ENCODE measurements at regions not wholly inside any gene's neighbourhood (a gene's known extent, or its start where the extent isn't known, plus 50 kb on each side); places are given as distances from the start of the nearest gene placed in this dataset.

DNA sequence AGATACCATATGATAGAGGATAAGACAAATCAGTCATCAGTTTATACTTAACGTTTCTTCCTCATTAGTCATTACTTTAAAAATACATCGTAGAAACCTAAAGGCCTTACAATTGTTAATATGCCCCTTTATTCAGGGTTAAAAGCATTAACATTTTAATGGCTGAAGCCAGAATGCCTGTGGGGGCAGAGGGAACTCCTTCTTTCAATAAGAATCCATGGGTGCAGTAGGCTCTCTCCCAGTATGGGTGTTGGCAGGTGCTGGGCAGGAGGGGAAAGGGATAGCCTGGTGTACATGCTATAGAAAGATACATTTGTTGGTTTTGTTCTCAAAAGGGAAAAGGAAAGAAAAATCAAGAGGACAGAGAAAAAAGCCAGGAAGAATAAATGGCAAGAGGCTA, 1035.7 kb upstream of the POU3F3 start:
- no peak for TF ChIP-seq RFX5 (IDR thresholded peaks at IDR 0.05)
- no peak for TF ChIP-seq POLR2A (IDR thresholded peaks at IDR 0.05; ENCODE audit: low read length)
- no peak for TF ChIP-seq KDM1A (IDR thresholded peaks at IDR 0.05; ENCODE audit: low read depth)
- TF ChIP-seq MYC (IDR thresholded peaks at IDR 0.05; ENCODE audit: borderline replicate concordance, low read length), result no peak
- TF ChIP-seq, protein P1, sequence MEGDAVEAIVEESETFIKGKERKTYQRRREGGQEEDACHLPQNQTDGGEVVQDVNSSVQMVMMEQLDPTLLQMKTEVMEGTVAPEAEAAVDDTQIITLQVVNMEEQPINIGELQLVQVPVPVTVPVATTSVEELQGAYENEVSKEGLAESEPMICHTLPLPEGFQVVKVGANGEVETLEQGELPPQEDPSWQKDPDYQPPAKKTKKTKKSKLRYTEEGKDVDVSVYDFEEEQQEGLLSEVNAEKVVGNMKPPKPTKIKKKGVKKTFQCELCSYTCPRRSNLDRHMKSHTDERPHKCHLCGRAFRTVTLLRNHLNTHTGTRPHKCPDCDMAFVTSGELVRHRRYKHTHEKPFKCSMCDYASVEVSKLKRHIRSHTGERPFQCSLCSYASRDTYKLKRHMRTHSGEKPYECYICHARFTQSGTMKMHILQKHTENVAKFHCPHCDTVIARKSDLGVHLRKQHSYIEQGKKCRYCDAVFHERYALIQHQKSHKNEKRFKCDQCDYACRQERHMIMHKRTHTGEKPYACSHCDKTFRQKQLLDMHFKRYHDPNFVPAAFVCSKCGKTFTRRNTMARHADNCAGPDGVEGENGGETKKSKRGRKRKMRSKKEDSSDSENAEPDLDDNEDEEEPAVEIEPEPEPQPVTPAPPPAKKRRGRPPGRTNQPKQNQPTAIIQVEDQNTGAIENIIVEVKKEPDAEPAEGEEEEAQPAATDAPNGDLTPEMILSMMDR (IDR thresholded peaks at IDR 0.05), result no peak
- TF ChIP-seq, protein P2, sequence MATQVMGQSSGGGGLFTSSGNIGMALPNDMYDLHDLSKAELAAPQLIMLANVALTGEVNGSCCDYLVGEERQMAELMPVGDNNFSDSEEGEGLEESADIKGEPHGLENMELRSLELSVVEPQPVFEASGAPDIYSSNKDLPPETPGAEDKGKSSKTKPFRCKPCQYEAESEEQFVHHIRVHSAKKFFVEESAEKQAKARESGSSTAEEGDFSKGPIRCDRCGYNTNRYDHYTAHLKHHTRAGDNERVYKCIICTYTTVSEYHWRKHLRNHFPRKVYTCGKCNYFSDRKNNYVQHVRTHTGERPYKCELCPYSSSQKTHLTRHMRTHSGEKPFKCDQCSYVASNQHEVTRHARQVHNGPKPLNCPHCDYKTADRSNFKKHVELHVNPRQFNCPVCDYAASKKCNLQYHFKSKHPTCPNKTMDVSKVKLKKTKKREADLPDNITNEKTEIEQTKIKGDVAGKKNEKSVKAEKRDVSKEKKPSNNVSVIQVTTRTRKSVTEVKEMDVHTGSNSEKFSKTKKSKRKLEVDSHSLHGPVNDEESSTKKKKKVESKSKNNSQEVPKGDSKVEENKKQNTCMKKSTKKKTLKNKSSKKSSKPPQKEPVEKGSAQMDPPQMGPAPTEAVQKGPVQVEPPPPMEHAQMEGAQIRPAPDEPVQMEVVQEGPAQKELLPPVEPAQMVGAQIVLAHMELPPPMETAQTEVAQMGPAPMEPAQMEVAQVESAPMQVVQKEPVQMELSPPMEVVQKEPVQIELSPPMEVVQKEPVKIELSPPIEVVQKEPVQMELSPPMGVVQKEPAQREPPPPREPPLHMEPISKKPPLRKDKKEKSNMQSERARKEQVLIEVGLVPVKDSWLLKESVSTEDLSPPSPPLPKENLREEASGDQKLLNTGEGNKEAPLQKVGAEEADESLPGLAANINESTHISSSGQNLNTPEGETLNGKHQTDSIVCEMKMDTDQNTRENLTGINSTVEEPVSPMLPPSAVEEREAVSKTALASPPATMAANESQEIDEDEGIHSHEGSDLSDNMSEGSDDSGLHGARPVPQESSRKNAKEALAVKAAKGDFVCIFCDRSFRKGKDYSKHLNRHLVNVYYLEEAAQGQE (IDR thresholded peaks at IDR 0.05), result no peak
- TF ChIP-seq CHD4 (IDR thresholded peaks at IDR 0.05; ENCODE audit: borderline replicate concordance), result no peak
- TF ChIP-seq CHD2 (IDR thresholded peaks at IDR 0.05; ENCODE audit: low read length, partially characterized antibody), result no peak
- TF ChIP-seq HOXA7 (CRISPR knock-in tag; IDR thresholded peaks at IDR 0.05), result no peak
- TF ChIP-seq, protein P3, sequence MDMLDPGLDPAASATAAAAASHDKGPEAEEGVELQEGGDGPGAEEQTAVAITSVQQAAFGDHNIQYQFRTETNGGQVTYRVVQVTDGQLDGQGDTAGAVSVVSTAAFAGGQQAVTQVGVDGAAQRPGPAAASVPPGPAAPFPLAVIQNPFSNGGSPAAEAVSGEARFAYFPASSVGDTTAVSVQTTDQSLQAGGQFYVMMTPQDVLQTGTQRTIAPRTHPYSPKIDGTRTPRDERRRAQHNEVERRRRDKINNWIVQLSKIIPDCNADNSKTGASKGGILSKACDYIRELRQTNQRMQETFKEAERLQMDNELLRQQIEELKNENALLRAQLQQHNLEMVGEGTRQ (IDR thresholded peaks at IDR 0.05), result no peak
- no peak for TF ChIP-seq JUNB (IDR thresholded peaks at IDR 0.05)
- TF ChIP-seq RAD21 (conservative IDR thresholded peaks at IDR 0.05 in 1 of 2, IDR thresholded peaks at IDR 0.05 in 1 of 2), result no peak
- TF ChIP-seq POLR2AphosphoS2 (conservative IDR thresholded peaks at IDR 0.05; ENCODE audit: low read length), result no peak
- no peak for TF ChIP-seq ZNF302 (CRISPR knock-in tag; IDR thresholded peaks at IDR 0.05)
